NCI-H226 (cell line): ENCODE measurements at regions not wholly inside any gene's neighbourhood (a gene's known extent, or its start where the extent isn't known, plus 50 kb on each side); places are given as distances from the start of the nearest gene placed in this dataset.
"Not testable (repeated sequence)": the region's sequence is repeated elsewhere in the genome, so short reads cannot be mapped to it uniquely, and the experiment has no call there.

Source experiments
- DNase-seq: peaks from one replicate; pipeline ENCODE4 v3.0.0-alpha.2; 2015

DNA sequence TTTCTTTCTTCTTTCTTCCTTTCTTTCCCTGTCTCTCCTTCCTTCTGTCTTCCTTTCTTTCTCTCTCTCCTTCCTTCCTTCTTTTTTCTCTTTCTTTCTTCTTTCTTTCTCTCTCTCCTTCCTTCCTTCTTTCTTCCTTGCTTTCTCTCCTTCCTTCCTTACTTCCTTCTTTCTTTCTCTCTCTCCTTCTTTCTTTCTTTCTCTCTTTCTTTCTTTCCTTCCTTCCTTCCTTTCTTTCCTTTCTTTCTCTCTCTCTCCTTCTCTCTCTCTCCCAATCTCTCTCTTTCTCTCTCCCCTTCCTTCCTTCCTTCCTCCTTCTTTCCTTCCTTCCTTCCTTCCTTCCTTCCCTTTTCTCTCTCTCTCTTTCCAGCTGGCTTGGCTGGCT, 2806.6 kb downstream of the RPIA start:
- DNase-seq, result not testable (repeated sequence)

DNA sequence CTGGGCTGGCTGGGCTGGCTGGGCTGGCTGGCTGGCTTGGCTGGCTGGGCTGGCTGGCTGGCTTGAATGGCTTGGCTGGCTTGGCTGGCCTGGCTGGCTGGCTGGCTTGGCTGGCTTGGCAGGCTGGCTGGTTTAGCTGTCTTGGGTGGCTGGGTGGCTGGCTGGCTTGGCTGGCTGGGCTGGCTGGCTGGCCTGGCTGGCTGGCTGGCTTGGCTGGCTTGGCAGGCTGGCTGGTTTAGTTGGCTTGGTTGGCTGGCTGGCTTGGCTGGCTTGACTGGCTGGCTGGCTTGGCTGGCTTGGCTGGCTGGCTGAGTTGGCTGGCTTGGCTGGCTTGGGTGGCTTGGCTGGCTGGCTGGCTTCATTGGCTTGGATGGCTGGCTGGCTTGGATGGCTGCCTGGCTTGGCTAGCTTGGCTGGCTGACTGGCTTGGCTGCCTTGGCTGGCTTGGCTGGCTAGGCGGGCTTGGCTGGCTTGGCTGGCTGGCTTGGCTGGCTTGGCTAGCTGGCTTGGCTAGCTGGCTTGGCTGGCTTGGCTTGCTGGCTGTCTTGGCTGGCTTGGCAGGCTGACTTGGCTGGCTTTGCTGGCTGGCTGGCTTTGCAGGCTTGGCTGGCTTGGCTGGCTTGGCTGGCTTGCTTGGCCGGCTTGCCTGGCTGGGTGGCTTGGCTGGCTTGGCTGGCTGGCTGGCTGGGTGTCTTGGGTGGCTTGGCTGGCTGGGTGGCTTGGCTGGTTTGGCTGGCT, 2807.2 kb downstream of the RPIA start:
- DNase-seq, result not testable (repeated sequence)

DNA sequence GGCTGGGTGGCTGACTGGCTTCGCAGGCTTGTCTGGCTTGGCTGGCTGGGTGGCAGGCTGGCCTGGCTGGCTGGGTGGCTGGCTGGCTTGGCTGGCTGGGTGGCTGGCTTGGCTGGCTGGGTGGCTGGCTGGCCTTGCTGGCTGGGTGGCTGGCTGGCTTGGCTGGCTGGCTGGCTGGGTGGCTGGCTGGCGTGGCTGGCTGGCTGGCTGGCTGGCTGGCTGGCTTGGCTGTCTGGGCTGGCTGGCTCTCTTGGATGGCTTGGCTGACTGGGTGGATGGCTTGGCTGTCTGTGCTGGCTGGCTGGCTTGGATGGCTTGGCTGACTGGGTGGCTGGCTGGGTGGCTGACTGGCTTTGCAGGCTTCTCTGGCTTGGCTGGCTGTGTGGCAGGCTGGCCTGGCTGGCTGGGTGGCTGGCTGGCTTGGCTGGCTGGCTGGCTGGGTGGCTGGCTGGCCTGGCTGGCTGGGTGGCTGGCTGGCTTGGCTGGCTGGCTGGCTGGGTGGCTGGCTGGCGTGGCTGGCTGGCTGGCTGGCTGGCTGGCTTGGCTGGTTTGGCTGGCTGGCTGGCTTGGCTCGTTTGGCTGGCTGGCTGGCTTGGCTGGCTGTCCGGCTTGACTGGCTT, 2808.1 kb downstream of the RPIA start:
- not testable (repeated sequence) for DNase-seq

GRCh38 chr2:91500246-91500977, 2808.9 kb downstream of the RPIA start:
- not testable (repeated sequence) for DNase-seq

DNA sequence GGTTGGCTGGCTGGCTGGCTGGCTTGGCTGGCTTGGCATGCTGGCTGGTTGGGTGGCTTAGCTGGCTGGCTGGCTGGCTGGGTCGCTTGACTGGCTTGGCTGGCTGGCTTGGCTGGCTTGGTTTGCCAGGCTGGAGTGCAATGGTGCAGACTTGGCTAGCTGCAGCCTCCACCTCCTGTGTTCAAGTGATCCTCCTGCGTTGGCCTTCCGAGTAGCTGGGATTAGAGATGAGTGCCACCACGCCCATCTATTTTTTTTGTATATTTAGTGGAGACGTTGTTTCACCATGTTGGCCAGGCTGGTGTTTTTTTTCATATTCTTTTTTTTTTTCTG, 2809.5 kb downstream of the RPIA start:
- DNase-seq, result not testable (repeated sequence)

DNA sequence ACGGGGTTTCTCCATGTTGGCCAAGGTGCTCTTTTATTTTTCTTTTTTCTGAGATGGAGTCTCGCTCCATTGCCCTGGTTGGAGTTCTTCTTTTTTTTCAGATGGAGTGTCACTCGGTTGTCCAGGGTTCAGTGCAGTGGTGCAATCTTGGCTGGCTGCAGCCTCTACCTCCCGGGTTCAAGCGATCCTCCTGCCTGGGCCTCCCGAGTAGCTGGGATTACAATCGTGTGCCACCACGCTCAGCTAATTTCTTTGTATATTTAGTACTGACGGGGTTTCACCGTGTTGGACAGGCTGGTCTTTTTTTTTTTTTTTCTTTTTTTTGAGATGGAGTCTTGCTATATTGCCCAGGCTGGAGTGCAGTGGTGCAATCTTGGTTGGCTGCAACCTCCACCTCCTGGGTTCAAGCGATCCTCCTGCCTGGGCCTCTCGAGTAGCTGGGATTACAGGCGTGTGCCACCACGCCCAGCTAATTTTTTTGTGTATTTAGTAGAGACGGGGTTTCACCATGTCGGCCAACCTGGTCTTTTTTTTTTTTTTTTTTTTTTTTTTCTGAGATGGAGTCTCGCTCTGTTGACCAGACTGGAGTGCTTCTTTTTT, 2810.1 kb downstream of the RPIA start:
- not testable (repeated sequence) for DNase-seq

DNA sequence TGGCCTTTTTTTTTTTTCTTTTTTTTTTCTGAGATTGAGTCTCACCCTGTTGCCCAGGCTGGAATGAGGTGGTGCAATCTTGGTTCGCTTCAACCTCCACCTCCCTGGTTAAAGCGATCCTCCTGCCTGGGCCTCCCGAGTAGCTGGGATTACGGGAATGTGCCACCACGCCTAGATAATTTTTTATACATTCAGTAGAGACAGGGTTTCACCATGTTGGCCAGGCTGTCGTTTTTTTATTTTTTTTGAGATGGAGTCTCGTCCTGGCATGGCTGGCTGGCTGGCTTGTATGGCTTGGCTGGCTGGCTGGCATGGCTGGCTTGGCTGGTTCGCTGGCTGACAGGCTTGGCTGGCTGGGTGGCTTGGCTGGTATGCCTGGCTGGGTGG, 2812.1 kb downstream of the RPIA start:
- not testable (repeated sequence) for DNase-seq

GRCh38 chr2:91503959-91504741, 2812.7 kb downstream of the RPIA start:
- not testable (repeated sequence) for DNase-seq

GRCh38 chr2:91508816-91509215, 2817.3 kb downstream of the RPIA start:
- DNase-seq, result not testable (repeated sequence)

- not testable (repeated sequence) for DNase-seq
Observed at GRCh38 chr2:91509276-91509675, 2817.8 kb downstream of the RPIA start.

- DNase-seq, result not testable (repeated sequence)
Observed at GRCh38 chr2:91511166-91511565, 2819.7 kb downstream of the RPIA start.

- not testable (repeated sequence) for DNase-seq
Observed at GRCh38 chr2:91515966-91516365, 2824.5 kb downstream of the RPIA start.

DNA sequence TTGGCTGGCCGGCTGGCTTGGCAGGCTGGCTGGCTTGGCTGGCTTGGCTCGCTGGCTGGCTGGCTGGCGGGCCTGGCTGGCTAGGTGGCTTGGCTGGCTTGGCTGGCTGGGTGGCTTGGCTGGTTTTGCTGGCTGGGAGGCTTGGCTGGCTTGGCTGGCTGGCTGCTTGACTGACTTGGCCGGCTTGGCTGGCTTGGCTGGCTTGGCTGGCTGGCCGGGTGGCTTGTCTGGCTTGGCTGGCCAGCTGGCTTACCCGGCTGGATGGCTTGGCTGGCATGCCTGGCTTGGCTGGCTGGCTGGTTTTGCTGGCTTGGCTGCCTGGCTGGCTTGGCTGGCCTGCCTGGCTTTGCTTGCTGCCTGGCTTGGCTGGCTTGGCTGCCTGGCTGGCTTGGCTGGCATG, 2825.2 kb downstream of the RPIA start:
- DNase-seq, result not testable (repeated sequence)

- DNase-seq, result not testable (repeated sequence)
Observed at GRCh38 chr2:91517846-91518245, 2826.4 kb downstream of the RPIA start.

GRCh38 chr2:91518361-91518981, 2827.0 kb downstream of the RPIA start:
- not testable (repeated sequence) for DNase-seq

DNA sequence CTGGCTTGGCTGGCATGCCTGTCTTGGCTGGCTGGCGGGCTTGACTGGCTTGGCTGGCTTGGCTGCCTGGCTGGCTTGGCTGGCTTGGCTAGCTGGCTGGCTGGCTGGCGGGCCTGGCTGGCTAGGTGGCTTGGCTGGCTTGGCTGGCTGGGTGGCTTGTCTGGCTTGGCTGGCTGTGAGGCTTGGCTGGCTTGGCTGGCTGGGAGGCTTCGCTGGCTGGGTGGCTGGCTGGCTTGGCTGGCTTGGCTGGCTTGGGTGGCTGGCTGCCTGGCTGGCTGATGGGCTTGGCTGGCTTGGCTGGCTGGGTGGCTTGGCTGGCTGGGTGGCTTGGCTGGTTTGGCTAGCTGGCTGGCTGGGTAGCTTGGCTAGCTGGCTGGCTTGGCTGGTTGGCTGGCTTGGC, 2827.9 kb downstream of the RPIA start:
- not testable (repeated sequence) for DNase-seq

GRCh38 chr2:91519914-91520313, 2828.4 kb downstream of the RPIA start:
- DNase-seq, result not testable (repeated sequence)

GRCh38 chr2:91520523-91520922, 2829.1 kb downstream of the RPIA start:
- not testable (repeated sequence) for DNase-seq

DNA sequence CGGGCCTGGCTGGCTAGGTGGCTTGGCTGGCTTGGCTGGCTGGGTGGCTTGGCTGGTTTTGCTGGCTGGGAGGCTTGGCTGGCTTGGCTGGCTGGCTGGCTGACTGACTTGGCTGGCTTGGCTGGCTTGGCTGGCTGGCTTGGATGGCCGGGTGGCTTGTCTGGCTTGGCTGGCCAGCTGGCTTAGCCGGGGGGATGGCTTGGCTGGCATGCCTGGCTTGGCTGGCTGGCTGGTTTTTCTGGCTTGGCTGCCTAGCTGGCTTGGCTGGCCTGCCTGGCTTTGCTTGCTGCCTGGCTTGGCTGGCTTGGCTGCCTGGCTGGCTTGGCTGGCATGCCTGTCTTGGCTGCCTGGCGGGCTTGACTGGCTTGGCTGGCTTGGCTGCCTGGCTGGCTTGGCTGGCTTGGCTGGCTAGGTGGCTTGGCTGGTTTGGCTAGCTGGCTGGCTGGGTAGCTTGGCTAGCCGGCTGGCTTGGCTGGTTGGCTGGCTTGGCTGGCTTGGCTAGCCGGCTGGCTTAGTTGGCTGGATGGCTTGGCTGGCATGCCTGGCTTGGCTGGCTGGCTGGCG, 2829.6 kb downstream of the RPIA start:
- DNase-seq, result not testable (repeated sequence)

DNA sequence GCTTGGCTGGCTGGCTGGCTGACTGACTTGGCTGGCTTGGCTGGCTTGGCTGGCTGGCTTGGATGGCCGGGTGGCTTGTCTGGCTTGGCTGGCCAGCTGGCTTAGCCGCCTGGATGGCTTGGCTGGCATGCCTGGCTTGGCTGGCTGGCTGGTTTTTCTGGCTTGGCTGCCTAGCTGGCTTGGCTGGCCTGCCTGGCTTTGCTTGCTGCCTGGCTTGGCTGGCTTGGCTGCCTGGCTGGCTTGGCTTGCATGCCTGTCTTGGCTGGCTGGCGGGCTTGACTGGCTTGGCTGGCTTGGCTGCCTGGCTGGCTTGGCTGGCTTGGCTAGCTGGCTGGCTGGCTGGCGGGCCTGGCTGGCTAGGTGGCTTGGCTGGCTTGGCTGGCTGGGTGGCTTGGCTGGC, 2830.5 kb downstream of the RPIA start:
- not testable (repeated sequence) for DNase-seq

DNA sequence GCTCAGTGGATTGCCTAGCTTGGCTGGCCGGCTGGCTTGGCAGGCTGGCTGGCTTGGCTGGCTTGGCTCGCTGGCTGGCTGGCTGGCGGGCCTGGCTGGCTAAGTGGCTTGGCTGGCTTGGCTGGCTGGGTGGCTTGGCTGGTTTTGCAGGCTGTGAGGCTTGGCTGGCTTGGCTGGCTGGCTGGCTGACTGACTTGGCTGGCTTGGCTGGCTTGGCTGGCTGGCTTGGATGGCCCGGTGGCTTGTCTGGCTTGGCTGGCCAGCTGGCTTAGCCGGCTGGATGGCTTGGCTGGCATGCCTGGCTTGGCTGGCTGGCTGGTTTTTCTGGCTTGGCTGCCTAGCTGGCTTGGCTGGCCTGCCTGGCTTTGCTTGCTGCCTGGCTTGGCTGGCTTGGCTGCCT, 2831.4 kb downstream of the RPIA start:
- not testable (repeated sequence) for DNase-seq

- not testable (repeated sequence) for DNase-seq
Observed at GRCh38 chr2:91523751-91524150, 2832.3 kb downstream of the RPIA start.
